GM21619 (cell line): ENCODE measurements at regions not wholly inside any gene's neighbourhood (a gene's known extent, or its start where the extent isn't known, plus 50 kb on each side); places are given as distances from the start of the nearest gene placed in this dataset.

Experiments used
- ATAC-seq: cut with Tn5 transposase; IDR thresholded peaks from one replicate; pipeline ENCODE4 v1.9.1; 2021; ENCODE audit not compliant: unreplicated experiment

GRCh38 chr3:66592016-66592761 lies 91.4 kb upstream of the LRIG1 start:
- no peak for ATAC-seq

- ATAC-seq, result no peak
Observed at GRCh38 chr3:66592927-66593625, 92.3 kb upstream of the LRIG1 start.

DNA sequence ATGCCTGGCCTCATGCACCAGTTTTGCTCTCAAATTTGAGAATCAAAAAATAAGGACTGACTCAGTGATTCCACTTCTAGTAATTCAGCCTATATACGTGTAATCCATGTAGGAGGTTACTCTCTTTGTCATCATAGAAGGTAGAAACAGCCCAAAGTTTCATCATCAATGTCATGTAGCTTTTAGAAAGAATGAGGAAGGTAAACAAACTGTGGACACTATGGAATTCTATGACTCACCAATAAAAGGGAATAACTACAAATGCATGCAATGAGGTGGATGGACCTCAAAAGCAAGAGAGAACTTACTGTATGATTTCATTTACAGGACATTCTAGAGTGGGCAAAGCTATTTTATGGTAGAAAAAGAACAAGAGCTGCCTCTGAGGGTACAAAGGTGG lies 93.2 kb upstream of the LRIG1 start:
- no peak for ATAC-seq

DNA sequence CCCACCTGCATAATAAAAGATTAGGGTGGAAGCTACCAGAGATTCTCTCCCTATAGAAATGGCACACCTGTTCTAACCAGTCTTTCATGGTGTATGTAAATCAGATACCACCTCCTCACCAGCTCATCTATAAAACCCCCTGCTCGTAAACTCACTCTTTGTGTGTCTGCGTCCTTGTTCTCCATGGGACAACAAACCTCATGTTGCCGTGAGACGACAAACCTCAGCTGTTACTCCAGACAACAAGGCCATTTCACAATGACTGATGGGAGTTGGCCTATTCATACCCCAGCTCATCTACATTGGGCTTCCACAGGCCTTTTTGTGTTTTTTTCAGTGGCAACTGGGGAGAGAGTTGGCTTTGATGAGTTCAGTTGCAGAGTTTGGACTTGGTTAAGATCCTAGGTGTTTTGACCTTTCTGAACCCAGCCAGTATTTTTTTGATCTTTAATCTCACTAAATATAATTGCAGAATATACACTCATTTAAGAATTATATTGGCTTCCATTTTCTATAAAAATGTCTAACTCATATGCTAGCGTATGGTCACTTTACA lies 96.6 kb upstream of the LRIG1 start:
- ATAC-seq, result no peak

DNA sequence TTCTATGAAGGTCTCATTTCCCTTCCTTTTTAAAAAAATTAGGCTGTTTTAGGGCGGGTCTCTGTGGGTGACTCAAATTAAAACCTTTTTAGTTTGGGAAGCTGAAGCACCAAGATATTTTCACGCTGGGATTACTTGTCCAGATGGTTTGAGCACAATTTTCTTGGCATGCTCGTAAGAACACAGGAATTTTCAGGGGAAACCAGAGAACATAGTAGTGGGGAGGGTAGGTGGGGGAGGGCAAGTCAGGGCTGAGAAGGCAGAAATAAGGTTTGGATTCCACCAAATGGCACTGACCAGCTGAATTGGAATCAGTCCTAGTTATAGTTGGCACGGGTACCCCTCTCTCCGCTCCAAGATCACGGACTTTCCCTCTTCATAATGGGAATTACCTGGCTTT lies 97.3 kb upstream of the LRIG1 start:
- ATAC-seq, result no peak

DNA sequence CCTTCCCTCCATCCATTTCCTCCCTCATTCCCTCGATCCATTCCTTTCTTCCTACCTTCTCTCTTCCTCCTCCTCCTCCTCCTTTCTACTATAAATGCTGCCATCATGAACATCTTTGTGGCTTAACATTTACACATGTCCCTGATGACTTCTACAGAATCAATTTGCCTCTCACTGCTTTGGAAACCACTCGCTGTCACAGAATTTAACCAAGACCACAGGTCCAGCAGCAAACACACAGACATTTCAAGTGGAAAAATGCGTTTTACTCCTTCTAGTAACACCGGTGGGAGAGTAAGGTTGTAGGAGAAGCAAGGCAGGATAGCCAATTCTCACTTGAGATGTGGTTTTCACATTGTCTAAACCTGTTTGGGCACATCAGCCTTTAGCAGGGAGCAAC lies 101.4 kb upstream of the LRIG1 start:
- no peak for ATAC-seq

DNA sequence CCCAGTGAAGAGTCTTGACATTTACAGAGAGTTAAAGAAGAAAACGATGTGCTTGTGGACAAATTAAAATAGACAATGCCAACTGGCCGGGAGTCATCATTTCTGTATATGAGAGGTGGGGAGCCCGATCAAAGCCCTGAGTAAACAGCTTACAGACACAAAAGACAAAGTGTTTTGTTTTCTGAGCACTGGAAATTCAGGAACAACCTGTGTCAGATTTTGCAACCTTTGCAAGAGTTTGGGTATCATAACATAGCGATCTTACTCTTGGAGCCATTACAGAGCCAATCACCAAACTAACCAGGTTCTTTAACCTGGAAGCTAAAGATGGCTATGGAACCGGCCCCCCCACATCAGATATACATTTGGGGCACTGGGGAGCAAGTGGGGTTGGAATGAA lies 101.9 kb upstream of the LRIG1 start:
- no peak for ATAC-seq

DNA sequence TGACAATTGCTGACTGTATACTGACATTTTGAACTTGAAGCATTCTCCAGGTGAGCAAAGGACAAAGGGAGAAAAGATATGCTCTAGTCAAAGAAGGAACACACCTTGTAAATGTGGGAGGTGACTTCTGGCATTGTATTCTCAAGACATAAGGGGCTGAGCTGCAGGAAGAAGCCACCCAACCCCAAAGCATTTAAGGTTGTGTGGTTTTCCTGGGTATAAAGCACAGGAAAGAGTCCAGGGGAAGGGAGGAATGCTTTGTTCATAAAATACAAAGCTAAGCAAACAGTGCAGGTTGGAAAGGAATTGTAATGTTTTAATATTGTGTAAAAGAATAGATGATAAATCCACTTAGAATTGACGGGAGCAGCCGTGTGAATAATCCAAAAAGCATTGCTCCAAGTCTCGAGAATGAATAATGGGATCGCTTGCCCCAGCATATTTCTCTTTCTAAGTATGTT lies 102.4 kb upstream of the LRIG1 start:
- no peak for ATAC-seq

DNA sequence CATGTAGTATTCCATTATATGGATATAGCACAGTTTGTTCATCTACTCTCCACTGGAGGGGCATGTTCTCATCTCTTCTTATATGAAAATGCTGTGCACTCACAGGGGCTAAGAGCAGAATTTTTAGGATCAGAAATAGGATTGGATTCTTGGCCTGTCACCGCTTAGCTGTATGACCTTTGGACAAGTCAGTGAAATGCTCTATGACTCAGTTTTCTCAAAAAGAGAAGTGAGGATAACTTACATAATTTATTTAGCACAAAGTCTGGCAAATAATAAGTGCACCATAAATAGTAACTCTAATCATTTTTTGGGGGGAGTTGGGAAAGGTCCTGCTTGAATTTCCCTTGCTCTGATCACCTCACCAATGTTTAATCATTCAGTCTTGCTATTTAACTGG lies 103.7 kb upstream of the LRIG1 start:
- no peak for ATAC-seq

- no peak for ATAC-seq
Observed at GRCh38 chr3:66606126-66606525, 105.3 kb upstream of the LRIG1 start.

GRCh38 chr3:66606868-66607267 lies 106.0 kb upstream of the LRIG1 start:
- ATAC-seq, result no peak

DNA sequence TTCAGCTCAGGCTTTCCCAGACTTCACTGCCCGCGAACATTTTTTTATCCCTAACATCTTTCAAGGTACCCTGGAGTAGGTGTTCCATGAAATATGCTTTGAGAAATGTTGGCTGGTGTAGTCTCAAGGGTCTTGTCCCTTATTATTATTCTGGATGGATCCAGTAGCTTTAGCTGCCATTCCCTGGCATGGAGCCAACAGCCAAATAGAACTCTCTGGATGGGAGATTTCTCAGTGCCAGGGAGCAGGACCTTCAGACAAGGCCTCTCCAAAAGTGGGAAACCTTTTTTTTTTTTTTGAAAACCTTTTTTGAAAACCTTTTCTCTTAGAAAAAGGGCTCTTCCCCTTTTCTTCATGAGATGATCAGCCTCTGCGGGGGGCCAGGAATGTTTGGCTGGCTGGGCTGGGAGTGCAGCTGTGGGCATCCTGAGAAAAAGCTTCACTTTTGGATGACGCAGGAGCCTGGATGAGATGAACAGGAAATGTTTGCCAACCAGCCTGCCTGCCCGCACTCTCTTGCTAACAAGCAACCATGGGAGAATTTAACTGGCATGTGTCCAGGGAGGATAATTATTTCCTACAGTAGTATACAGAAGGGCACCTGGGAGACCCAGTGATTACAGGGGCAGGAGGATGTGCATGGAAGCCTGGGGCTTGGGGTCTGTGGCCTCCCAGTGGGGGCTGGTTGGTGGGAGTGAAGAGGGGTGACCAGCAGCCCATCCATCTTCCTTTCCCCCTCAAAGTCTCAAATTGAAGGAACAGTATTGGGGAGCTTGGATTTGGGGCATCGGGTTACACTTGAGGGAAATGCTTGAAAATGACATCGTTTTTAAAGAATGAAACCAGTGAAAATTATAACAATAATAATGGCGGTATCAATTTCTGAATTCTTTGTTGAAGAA lies 109.1 kb upstream of the LRIG1 start:
- ATAC-seq, result no peak

GRCh38 chr3:66610562-66610909 lies 109.7 kb upstream of the LRIG1 start:
- ATAC-seq, result no peak

GRCh38 chr3:66615643-66616301 lies 115.0 kb upstream of the LRIG1 start:
- no peak for ATAC-seq

GRCh38 chr3:66617351-66617750 lies 116.5 kb upstream of the LRIG1 start:
- ATAC-seq, result no peak

DNA sequence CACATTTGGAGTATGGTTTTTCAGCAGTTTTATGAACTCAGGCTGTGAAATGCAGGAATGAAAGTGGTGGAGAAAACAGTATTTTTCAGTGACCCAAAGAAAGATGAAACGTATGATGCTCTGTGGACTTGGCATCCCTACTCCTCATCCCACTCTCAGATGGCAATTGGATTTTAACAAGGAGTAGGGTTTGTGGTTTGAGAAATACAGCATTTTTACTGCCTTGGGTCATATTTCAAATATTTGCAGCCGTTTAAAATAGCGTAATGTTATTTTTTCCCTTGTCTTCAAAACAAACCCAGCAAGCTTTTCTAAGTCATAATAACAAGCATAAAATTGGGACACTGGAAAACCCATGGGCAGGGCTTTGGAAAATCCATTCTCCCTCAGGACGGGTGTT lies 117.2 kb upstream of the LRIG1 start:
- ATAC-seq, result no peak

- no peak for ATAC-seq
Observed at GRCh38 chr3:66620296-66620695, 119.5 kb upstream of the LRIG1 start.

DNA sequence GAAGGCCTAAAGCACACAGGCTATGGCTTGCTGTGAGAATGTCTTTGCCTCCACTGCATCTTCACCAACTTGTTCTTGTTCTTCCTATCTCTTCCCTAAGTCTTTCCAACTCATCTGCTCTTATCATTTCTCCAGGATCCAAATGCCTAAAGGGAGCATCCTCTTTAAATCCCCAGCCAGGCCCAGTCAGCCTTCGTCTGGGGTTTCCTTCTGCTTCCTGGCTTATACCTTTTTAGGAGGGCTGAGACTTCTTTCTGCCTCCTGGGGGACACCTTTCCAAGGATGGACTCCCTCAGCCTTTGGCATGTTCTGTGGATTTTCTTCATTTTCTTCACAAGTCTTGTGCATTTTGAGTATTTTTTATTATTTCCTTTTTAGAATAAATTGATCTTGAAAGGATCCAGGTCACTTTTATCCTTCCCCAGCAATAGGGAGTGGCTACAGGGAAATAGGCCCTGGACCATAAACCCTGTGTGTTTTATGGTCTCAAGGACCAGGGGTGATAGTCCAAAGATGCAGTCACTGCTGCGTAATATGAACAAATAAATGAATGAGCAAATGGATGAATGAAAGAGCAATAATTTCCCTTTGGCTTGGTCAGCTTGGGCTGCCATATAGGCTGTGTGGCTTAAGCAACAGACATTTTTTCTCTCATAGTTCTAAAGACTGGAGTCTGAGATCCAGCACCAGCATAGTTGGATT lies 122.1 kb upstream of the LRIG1 start:
- ATAC-seq, result no peak

DNA sequence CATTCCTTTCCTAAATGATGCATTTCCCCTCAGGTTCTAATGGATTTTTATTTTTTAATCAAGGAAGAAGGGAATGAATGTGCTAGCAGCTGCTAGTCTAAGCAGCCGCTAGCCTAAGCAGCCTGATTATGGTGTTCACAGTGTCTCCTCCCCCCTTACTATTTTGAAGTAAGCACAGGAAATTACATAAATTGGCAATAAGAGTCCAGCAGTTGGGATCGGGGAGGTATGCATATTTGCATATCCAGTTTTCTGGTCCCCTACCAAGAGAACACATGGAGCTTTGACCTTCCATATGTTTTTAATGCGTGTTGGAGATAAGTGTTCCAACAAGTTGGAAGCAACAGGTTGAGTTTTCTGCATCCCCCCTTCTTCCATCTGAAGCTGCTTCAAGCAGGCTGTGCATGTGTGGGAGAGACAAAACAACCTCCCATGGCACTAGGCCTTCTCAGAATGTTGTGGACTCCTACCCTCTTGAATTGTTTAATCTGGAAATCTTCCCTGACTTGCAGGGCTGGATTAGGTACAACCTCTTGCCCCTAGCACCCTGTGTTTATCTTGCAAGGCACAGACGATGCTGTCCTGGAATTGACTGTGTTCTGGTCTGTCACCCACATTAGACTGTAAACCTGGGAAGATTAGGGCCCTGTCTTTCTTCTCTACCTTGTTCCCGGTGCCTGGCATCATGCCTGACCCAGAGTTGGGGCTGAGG lies 124.8 kb upstream of the LRIG1 start:
- no peak for ATAC-seq
